CD4-positive, alpha-beta memory T cell (primary cell): ENCODE measurements at regions not wholly inside any gene's neighbourhood (a gene's known extent, or its start where the extent isn't known, plus 50 kb on each side); places are given as distances from the start of the nearest gene placed in this dataset.

Experiments used
- CTCF ChIA-PET: fragments of 350-600 bp; sonication (Branson Sonifier 250); formaldehyde crosslinking; loops from one replicate; lab custom pipeline; 2021; ENCODE audit warnings: inconsistent platforms; ENCODE audit not compliant: partially characterized antibody; lab: Charles Lee
- POLR2A ChIA-PET: fragments of 350-600 bp; sonication (Branson Sonifier 250); formaldehyde crosslinking; loops from one replicate; lab custom pipeline; 2021; ENCODE audit not compliant: partially characterized antibody; lab: Charles Lee
- DNase-seq, 5 donors: peaks; one replicate each; pipeline versions ENCODE4 v3.0.0 to v3.0.0-alpha.2; 2020 to 2022; ENCODE audit warnings: mixed read lengths in 1 of 5
- H3K27ac ChIP-seq: one replicate; pipeline ENCODE4 v1.7.0; 2013; ENCODE audit warnings: low read depth, low read length
- H3K27me3 ChIP-seq: 2 replicates; pipeline ENCODE4 v1.7.0; 2013; ENCODE audit warnings: mild to moderate bottlenecking, low read length, moderate library complexity; ENCODE audit not compliant: insufficient read depth
- H3K36me3 ChIP-seq: 2 replicates; pipeline ENCODE4 v1.7.0; 2013; ENCODE audit warnings: mild to moderate bottlenecking, low read length, moderate library complexity; ENCODE audit not compliant: insufficient read depth
- H3K4me1 ChIP-seq: 2 replicates; pipeline ENCODE4 v1.7.0; 2013; ENCODE audit warnings: mild to moderate bottlenecking, low read length, moderate library complexity; ENCODE audit not compliant: insufficient read depth
- H3K4me3 ChIP-seq, 2 donors: one replicate each; pipeline ENCODE4 v1.7.0; 2013; ENCODE audit warnings: low read length in 2 of 2, mild to moderate bottlenecking in 1 of 2
- H3K9me3 ChIP-seq, 2 donors: one replicate each; pipeline ENCODE4 v1.7.0; 2013; ENCODE audit warnings: low read length in 2 of 2, control low read depth in 1 of 2; ENCODE audit not compliant: control insufficient read depth in 1 of 2
- H3K27ac Mint-ChIP-seq, 7 donors: one replicate each; pipeline ENCODE4 v1.8.0; 2020 to 2021; ENCODE audit warnings: mixed read lengths in 7 of 7, mild to moderate bottlenecking in 6 of 7, inconsistent platforms in 3 of 7, moderate library complexity in 3 of 7
- H3K27me3 Mint-ChIP-seq, 2 donors: one replicate each; pipeline ENCODE4 v1.8.0; 2020 to 2021; ENCODE audit warnings: mixed read lengths in 2 of 2
- H3K36me3 Mint-ChIP-seq, 2 donors: one replicate each; pipeline ENCODE4 v1.8.0; 2020 to 2021; ENCODE audit warnings: mixed read lengths in 2 of 2, inconsistent platforms in 1 of 2, mild to moderate bottlenecking in 1 of 2
- H3K4me1 Mint-ChIP-seq, 4 donors: one replicate each; pipeline ENCODE4 v1.8.0; 2020 to 2021; ENCODE audit warnings: mixed read lengths in 4 of 4, mild to moderate bottlenecking in 1 of 4
- H3K4me3 Mint-ChIP-seq, 8 donors: one replicate each; pipeline ENCODE4 v1.8.0; 2020 to 2021; ENCODE audit warnings: mixed read lengths in 8 of 8, mild to moderate bottlenecking in 7 of 8, moderate library complexity in 6 of 8, inconsistent platforms in 3 of 8
- H3K9me3 Mint-ChIP-seq, 8 donors: one replicate each; pipeline ENCODE4 v1.8.0; 2020 to 2021; ENCODE audit warnings: mixed read lengths in 8 of 8, mild to moderate bottlenecking in 5 of 8, inconsistent platforms in 3 of 8, moderate library complexity in 1 of 8
- intact Hi-C: fragments of 100-400 bp; cut with micrococcal nuclease; formaldehyde crosslinking; loops from one replicate; pipeline ENCODE4 v1.15.1; 2023

DNA sequence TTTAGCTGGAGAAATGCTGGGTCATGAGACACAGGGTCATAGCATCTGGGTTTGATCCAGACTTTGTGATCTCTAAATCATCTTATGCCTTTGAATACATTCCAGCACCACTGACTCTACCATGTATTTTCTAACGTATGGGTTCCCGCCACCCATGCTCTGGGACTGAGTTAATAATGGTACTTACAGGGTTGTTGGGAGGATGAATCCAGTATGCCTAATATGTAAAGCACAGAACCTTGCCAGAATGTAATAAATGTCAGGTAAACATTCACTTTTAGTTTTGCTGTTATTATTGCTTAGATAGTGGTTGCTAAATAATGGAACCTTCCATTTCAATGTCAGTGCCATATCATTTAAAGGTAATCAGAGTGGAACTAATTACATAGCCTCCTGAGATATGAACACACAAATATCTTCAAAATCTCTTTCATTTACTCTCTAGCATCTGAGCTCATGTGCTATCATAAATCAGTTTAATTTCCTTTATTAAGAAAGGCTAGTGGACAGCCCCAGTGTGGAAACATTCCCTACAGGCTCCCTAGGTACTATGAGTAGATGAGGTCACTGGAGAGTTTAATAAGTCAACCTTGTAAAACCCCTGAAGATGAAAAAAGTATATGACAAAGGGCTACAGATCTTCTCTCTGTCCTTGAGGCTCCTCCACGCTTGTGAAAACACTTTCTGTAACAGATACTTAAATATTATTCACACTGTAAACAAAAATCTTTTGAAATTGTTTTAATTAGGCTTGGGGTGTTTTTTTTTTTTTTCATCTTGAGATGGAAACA, 226.6 kb downstream of the ALDH8A1 start:
- Mint-ChIP-seq H3K36me3 (no peaks in the 10 kb centered on the region), H3K4me1 (no peaks in the 10 kb centered on the region), H3K4me3 (no peak overlapping the region), H3K27me3 (peaks cover 7 to 13% of the 10 kb centered on the region in 2 donors), H3K9me3 (no peaks in the 10 kb centered on the region), H3K27ac (no peak overlapping the region)
- no peaks in the 10 kb centered on the region for H3K27me3 ChIP-seq
- H3K4me3 ChIP-seq, result no peak overlapping the region
- H3K4me1 ChIP-seq, result no peaks in the 10 kb centered on the region
- ChIA-PET CTCF (no interaction called here), POLR2A (no interaction called here)
- H3K36me3 ChIP-seq, result no peaks in the 10 kb centered on the region
- H3K9me3 ChIP-seq, result no peaks in the 10 kb centered on the region
- no peak for DNase-seq
- intact Hi-C loops, result no loop called here
- no peak overlapping the region for H3K27ac ChIP-seq

DNA sequence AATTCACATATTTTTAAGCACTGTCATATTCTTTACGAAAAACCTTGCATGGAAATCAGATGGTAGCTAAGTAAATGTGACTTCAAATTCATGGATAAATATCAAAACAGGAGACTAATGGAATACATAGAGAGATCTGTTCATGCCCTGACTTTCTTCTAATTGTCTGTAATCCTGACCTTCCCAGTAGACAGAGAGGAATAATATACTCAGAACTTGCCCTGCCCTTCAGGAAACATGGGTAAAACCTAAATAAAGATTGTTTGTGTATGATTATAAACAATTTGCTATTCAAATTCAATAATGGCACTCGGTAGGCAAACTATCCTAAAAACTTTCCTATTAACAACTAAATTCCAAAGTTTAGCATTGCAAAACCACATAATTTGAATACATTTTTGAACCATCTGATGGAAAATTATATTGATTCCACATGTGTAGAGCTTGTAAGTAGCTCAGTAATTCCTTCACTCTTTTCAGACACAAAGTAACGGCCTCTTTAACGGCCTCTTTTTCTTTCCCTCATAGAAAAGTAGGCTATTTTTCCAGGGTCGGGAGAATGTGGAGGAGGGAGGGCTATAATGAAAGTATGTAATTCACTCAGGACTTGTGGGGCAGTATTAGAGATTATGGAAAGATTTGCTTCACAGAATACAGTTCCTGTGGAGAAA, 227.6 kb downstream of the ALDH8A1 start:
- Histone ChIP-seq H3K9me3 (no peaks in the 10 kb centered on the region), H3K27me3 (no peaks in the 10 kb centered on the region), H3K27ac (no peak overlapping the region), H3K36me3 (no peaks in the 10 kb centered on the region), H3K4me3 (no peak overlapping the region), H3K4me1 (no peaks in the 10 kb centered on the region)
- Mint-ChIP-seq H3K9me3 (no peaks in the 10 kb centered on the region), H3K4me1 (no peaks in the 10 kb centered on the region), H3K36me3 (no peaks in the 10 kb centered on the region), H3K27me3 (peaks cover 7 to 10% of the 10 kb centered on the region in 2 donors), H3K4me3 (no peak overlapping the region), H3K27ac (no peak overlapping the region)
- ChIA-PET CTCF (no interaction called here), POLR2A (no interaction called here)
- no peak for DNase-seq
- intact Hi-C loops, result no loop called here

DNA sequence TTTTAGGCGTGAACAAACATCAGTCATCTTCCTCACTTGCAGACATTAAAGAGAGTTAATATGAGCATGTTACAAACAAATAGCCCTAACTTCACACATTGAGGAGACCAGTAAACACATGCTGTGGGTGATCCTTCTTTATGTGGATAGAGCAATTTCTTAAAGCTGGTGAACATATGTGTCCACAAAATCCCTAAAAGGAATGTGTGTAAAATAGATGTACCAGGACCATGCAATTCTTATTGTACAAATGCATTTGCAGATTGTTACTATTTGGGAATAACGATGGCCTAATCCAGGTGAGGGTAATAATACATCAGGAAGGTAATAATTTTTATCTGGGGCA, 228.9 kb downstream of the ALDH8A1 start:
- no peak overlapping the region for H3K27ac ChIP-seq

DNA sequence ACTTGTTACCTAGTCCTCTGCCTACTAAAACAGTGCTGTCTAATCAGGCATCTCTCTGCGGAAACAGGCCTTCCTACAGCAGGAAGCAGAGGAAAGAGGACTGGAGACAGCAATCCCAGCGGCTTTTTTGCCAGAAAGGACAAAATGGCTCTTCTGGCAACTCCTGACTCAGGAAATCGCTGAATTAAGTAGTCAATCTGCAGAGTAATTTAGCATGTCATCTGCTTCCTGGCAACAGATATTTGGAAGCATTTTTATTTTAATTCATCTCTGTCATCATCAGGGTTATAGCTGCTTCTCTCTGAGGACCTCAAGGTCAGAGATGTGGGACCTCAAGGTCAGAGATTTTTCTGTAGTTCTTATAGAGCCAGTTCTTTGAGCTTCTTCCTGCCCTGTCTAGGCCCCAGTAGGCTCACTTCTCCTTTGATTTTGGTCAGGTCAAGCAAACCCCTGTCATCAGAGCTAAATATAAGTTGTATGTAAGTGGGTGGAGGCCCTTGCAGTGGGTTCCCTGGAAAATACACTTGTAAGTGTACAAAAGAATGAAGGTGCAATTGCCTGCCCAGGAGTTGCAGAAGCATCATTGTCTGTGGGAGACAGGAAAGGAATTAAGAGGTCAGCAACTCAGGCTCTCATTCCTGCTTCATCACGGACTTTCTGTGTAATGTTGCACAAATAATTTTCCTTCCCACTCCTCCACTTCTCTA, 229.4 kb downstream of the ALDH8A1 start:
- CTCF ChIA-PET, result no interaction called here
- H3K9me3 Mint-ChIP-seq, result no peaks in the 10 kb centered on the region
- no peak overlapping the region for H3K4me3 Mint-ChIP-seq
- DNase-seq, result no peak
- no peak overlapping the region for H3K27ac Mint-ChIP-seq
- H3K36me3 ChIP-seq, result no peaks in the 10 kb centered on the region
- POLR2A ChIA-PET, result no interaction called here
- no peaks in the 10 kb centered on the region for H3K4me1 ChIP-seq
- H3K27me3 ChIP-seq, result no peaks in the 10 kb centered on the region
- H3K4me3 ChIP-seq, result no peak overlapping the region
- H3K27me3 Mint-ChIP-seq, result peaks cover 1 to 5% of the 10 kb centered on the region in 2 donors
- H3K27ac ChIP-seq, result no peak overlapping the region
- H3K4me1 Mint-ChIP-seq, result no peaks in the 10 kb centered on the region
- intact Hi-C loops, result no loop called here
- no peaks in the 10 kb centered on the region for H3K9me3 ChIP-seq
- H3K36me3 Mint-ChIP-seq, result no peaks in the 10 kb centered on the region

More for the DNA sequence above, 228.9 kb downstream of the ALDH8A1 start:
- Mint-ChIP-seq H3K27ac (no peak overlapping the region), H3K4me3 (no peak overlapping the region), H3K36me3 (no peaks in the 10 kb centered on the region), H3K9me3 (no peaks in the 10 kb centered on the region), H3K4me1 (no peaks in the 10 kb centered on the region), H3K27me3 (peaks cover 5 to 6% of the 10 kb centered on the region in 2 donors)
- Histone ChIP-seq H3K9me3 (no peaks in the 10 kb centered on the region), H3K4me1 (no peaks in the 10 kb centered on the region), H3K36me3 (no peaks in the 10 kb centered on the region), H3K4me3 (no peak overlapping the region), H3K27me3 (no peaks in the 10 kb centered on the region)
- ChIA-PET POLR2A (no interaction called here), CTCF (no interaction called here)
- intact Hi-C loops, result no loop called here
- DNase-seq, result no peak

DNA sequence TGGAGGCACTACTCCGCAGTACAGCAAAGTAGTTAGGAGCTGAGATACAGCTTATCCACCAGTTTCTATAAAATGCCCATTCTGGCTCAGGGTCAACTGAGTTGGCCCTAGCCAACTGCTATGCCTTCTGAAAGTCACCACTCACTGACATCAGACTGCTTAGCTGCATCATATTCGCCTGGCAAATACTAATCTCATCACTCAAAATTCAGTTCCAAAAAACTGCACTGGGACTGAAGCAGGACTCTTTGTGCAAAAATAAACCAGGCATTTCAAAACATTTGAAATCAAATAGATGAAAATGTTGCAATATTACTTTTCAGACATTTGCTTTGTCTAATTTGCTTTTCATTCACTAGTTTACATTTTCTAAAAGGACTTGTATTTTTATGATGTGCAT, 230.0 kb downstream of the ALDH8A1 start:
- H3K9me3 ChIP-seq, result no peaks in the 10 kb centered on the region
- ChIA-PET POLR2A (no interaction called here), CTCF (no interaction called here)
- no peak for DNase-seq
- H3K27me3 ChIP-seq, result no peaks in the 10 kb centered on the region
- H3K4me3 ChIP-seq, result no peak overlapping the region
- no peaks in the 10 kb centered on the region for H3K36me3 Mint-ChIP-seq
- H3K36me3 ChIP-seq, result no peaks in the 10 kb centered on the region
- H3K27me3 Mint-ChIP-seq, result peaks cover 0 to 5% of the 10 kb centered on the region in 2 donors
- no peak overlapping the region for H3K4me3 Mint-ChIP-seq
- intact Hi-C loops, result no loop called here
- H3K27ac ChIP-seq, result no peak overlapping the region
- H3K9me3 Mint-ChIP-seq, result no peaks in the 10 kb centered on the region
- H3K4me1 Mint-ChIP-seq, result peaks cover 0 to 1% (median 0%) of the 10 kb centered on the region in 4 donors
- H3K27ac Mint-ChIP-seq, result no peak overlapping the region
- no peaks in the 10 kb centered on the region for H3K4me1 ChIP-seq

DNA sequence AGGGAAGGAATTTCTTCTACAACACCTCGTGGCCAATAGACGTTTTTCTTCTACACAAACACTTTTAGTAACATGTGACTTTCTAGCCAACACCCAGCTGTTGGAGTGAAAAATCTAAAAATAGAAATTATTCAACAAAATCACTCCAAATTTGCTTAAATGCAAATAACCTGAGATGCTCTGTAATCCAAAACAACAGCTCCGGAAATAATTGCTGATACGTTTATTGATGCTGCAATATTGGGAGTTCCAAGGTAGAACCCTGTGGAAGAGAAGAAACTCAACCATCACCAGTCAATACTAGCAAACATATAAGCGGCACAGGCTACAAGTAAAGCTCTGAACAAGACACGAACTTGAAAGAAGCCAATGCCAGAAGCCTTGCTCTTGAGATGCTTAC, 230.6 kb downstream of the ALDH8A1 start:
- H3K36me3 ChIP-seq, result no peaks in the 10 kb centered on the region
- H3K9me3 Mint-ChIP-seq, result no peaks in the 10 kb centered on the region
- intact Hi-C loops, result no loop called here
- no peak overlapping the region for H3K27ac Mint-ChIP-seq
- peaks cover 0 to 5% of the 10 kb centered on the region in 2 donors for H3K27me3 Mint-ChIP-seq
- no peaks in the 10 kb centered on the region for H3K36me3 Mint-ChIP-seq
- no peaks in the 10 kb centered on the region for H3K9me3 ChIP-seq
- no peak overlapping the region for H3K4me3 ChIP-seq
- POLR2A ChIA-PET, result interaction anchor here (1.1 kb wide), 1 partner anchor 21 kb away, joined by 3 read pairs; no protein-coding TSS in a partner anchor
- no peak for DNase-seq
- CTCF ChIA-PET, result no interaction called here
- H3K4me3 Mint-ChIP-seq, result no peak overlapping the region
- no peak overlapping the region for H3K27ac ChIP-seq
- H3K4me1 ChIP-seq, result no peaks in the 10 kb centered on the region
- H3K4me1 Mint-ChIP-seq, result peaks cover 0 to 7% (median 0%) of the 10 kb centered on the region in 4 donors
- H3K27me3 ChIP-seq, result no peaks in the 10 kb centered on the region

DNA sequence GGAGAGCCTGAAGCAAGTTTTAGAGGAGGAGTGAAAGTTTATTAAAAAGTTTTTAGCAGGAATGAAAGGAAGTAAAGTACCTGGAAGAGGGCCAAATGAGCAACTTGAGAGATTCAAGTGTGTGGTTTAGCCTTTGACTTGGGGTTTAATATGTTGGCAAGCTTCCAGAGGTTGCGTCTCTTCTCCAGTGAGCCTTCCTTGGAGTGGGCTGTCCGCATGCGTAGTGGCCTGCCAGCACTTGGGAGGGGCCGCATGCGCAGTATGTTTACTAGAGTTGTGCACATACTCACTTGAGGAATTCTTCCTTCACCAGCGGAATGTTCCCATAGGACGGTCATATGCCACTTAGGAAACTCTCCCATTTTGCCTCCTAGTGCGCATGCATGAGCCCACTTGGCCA, 235.2 kb downstream of the ALDH8A1 start:
- Mint-ChIP-seq H3K9me3 (no peaks in the 10 kb centered on the region), H3K4me1 (peaks cover 0 to 12% (median under 1%) of the 10 kb centered on the region in 4 donors), H3K27ac (no peak overlapping the region), H3K4me3 (peak overlapping the region in 1 of 8 donors; percentile 23), H3K36me3 (no peaks in the 10 kb centered on the region), H3K27me3 (peaks cover 8 to 14% of the 10 kb centered on the region in 2 donors)
- Histone ChIP-seq H3K36me3 (no peaks in the 10 kb centered on the region), H3K4me3 (no peak overlapping the region), H3K9me3 (no peaks in the 10 kb centered on the region), H3K27ac (no peak overlapping the region), H3K4me1 (no peaks in the 10 kb centered on the region), H3K27me3 (peaks cover 3% of the 10 kb centered on the region)
- DNase-seq, result no peak
- POLR2A ChIA-PET, result no interaction called here
- intact Hi-C loops, result no loop called here
- CTCF ChIA-PET, result no interaction called here
